ENCODE measurements at regions not wholly inside any gene's neighbourhood (a gene's known extent, or its start where the extent isn't known, plus 50 kb on each side); places are given as distances from the start of the nearest gene placed in this dataset.

DNA sequence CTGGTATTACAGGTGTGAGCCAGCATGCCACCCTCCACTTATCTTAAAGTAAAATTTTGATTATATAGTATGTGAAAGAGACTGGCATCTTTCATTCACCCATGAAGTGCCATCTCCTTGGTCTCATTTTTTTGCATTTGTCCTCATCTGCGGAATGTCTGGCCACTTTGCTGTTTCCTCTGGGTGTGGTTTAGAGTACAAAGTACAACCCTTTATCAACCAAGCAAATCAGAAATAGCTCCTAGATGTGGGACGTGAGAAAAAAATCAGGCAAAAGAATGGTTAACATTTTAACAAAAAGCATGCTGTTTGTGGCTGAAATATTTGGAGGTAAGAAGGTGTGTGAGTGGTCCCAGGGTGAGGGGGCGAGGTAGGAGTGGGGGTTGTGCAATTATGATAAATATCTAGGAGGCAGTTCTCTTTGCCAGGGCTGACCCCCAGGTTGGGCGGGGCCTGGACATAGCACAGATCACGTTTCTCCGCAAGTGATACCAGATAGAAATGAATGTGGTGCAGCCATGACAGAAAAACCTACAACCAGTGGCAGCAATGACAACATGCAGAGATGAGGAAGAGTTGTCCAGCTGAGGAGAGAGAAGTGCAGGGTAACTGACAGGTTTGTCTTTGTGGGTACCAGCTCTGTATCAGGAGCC lies 115.8 kb upstream of the SERTAD2 start:
- peaks cover 32% of the 10 kb centered on the region for H3K4me1 Mint-ChIP-seq
- DNase-seq (no peak), ATAC-seq (no peak)
- H3K36me3 Mint-ChIP-seq (ENCODE audit: low read depth), result no peaks in the 10 kb centered on the region
- no peak overlapping the region for H3K27ac Mint-ChIP-seq
- H3K9me3 Mint-ChIP-seq, result no peaks in the 10 kb centered on the region
- no peak overlapping the region for H3K4me3 Mint-ChIP-seq
- H3K27me3 Mint-ChIP-seq, result no peaks in the 10 kb centered on the region

DNA sequence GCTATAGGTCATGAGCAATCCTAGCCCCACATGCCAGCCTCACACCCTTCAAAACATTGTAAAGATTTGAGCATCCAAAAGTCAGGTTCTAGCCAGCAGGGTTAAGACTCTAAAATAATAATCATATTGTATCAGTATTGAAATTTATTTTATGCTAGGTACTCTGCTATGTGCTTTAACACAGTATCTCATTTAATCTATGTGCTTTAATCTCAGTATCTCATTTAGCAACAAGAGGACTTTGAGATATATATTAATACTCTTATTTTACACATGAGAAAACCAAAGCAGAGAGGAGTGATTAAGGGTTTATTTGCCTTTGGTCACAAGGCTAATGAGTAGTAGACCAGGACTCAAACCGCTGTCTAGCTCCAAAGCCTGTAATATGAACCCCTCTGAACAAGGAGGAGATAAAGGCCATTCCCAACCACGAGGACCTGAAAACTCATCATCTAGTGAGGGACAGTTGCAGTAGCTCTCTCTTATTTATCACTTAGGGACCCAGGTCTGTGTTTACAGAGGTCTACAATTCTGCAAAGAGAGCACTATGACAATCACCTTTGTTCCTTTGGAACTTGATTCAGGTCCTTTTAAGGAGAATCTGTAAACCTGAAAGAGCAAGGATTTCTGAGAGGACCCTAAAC lies 116.5 kb upstream of the SERTAD2 start:
- no peaks in the 10 kb centered on the region for H3K36me3 Mint-ChIP-seq (ENCODE audit: low read depth)
- DNase-seq, result no peak

DNA sequence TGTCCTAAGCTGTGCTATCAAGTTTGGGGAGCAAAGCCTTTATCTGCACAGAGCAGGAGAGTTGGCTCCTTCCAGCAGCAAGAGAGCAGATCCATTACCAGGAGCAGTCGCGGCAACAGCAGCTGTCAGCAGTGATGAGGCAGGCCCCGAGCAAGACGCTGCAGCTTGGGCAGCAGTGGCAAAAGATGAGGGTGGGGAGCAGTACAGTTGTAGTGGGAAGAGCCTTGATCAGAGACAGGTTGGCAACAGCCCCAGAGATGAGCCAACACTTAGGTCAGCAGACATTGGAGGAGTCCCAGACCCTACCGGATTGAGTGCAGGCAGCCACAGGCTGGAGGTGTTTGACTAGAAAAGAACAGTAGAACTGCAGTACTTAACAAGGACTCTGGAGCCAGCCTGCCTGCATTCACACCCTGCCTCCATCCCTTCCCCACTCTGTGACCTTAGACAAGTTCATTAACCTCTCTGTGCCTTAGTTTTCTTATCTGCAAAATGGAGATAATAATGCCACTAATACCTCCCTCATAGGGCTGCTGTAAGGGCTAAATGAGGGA lies 117.1 kb upstream of the SERTAD2 start:
- Mint-ChIP-seq H3K4me3 (no peak overlapping the region), H3K27me3 (no peaks in the 10 kb centered on the region), H3K27ac (no peak overlapping the region), H3K36me3 (ENCODE audit: low read depth) (no peaks in the 10 kb centered on the region), H3K4me1 (peaks cover 27% of the 10 kb centered on the region), H3K9me3 (no peaks in the 10 kb centered on the region)
- ATAC-seq (no peak), DNase-seq (no peak)

More for the DNA sequence above, 116.5 kb upstream of the SERTAD2 start:
- no peak for ATAC-seq
- Mint-ChIP-seq H3K4me1 (peaks cover 30% of the 10 kb centered on the region), H3K4me3 (no peak overlapping the region), H3K27me3 (no peaks in the 10 kb centered on the region), H3K9me3 (no peaks in the 10 kb centered on the region), H3K27ac (no peak overlapping the region)

DNA sequence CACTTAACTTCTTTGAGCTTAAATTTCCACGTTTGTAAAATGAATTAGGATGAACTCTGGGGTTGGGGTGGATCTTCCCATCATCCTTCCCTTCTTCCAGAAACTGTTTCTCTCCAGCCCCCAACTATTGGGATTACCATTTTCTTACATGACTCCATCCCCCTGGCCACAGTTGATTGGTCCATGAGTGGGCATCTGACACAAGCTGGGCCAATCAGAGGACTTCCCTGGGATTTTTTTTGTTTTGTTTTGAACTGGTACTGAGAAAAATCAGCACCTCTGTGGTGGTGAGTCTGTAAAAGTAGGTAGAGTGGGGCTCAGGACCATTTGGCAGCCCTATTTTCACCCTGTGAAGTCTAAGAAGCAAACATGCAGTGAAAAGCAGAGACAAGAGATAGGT lies 118.0 kb upstream of the SERTAD2 start:
- DNase-seq, result no peak
- no peaks in the 10 kb centered on the region for H3K36me3 Mint-ChIP-seq (ENCODE audit: low read depth)
- no peak overlapping the region for H3K27ac Mint-ChIP-seq
- H3K4me1 Mint-ChIP-seq, result peaks cover 22% of the 10 kb centered on the region
- no peak overlapping the region for H3K4me3 Mint-ChIP-seq
- H3K27me3 Mint-ChIP-seq, result no peaks in the 10 kb centered on the region
- no peaks in the 10 kb centered on the region for H3K9me3 Mint-ChIP-seq
- no peak for ATAC-seq

DNA sequence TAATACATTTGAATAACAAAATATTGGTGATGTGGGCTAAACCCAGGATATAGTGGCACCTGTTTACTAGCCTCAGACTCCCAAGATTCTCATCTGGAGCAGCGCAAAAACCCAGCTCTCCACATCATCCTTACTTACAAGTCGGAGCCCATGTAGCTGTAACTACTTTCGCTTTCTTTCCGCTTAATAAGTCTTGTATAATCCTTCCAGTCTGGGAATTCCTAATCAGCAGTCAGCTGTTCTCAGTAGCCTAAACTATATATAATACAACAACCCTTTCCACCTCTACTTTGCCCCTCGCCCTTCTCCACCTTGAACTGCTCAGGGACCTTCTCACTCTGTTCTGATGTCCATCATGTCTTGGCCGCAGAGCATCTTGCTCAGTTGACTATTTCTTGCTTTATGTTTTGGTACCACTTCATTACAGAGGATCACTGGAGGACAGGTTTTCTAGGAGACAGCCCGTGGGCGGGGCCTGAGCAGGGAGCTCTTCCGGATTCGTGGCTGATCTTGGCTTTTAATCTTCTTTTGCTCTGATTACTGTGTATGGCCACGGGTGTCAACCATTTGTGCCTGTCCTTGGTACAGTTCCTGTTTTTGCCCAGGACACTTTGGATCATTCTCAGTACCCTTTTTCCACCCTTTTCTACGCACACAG lies 119.9 kb upstream of the SERTAD2 start:
- Mint-ChIP-seq H3K9me3 (no peaks in the 10 kb centered on the region), H3K4me1 (peaks cover 8% of the 10 kb centered on the region), H3K27ac (no peak overlapping the region), H3K27me3 (no peaks in the 10 kb centered on the region), H3K4me3 (no peak overlapping the region), H3K36me3 (ENCODE audit: low read depth) (no peaks in the 10 kb centered on the region)
- DNase-seq, result no peak
- ATAC-seq, result no peak

DNA sequence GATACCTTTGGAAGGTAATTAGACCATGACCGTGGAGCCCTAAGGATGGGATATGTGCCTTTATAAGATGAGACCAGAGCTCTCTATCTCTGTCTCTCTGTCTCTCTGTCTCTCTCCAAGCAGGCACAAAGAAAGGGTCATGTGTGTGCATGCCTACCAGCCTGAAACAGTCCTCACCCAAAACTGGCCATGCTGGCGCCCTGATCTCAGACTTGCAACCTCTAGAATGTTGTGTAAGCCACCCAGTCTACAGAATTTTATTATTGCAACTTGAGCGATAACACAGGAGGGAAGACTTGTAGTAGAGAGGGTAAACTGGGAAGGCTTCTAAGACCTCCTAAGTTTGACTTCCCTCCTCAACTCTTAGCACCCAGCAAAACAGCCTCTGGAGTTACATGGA lies 124.1 kb upstream of the SERTAD2 start:
- Mint-ChIP-seq H3K27me3 (no peaks in the 10 kb centered on the region), H3K4me1 (peaks cover 1% of the 10 kb centered on the region)

DNA sequence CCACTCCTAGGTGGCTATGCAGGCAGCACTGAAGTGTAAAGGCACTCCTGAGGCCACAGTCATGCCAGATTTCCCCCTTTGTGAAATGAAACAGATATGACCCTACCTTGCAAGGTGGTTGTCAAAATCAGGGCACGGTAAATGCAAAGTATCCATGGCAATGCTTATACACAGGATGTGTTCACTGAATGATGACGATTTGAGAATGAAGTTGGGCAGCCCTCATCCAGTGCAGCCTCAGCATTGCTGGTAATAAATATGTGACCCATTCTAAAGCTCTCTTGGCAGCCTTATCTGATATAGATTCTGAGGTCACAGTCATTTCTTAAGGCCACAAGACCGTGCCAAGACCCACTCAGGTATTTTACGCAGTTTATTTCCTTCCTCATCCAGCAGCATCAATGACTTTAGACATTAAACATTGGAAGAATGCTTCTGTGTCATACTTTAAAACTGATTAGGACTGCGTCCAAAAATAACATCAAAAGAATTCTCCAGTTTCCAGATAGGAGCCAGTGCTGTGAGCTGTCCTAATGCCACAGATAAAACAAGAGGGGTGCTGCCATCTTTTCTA lies 125.5 kb upstream of the SERTAD2 start:
- Mint-ChIP-seq H3K27me3 (no peaks in the 10 kb centered on the region), H3K27ac (no peak overlapping the region), H3K4me1 (peaks cover 1% of the 10 kb centered on the region), H3K36me3 (ENCODE audit: low read depth) (no peaks in the 10 kb centered on the region), H3K9me3 (no peaks in the 10 kb centered on the region), H3K4me3 (no peak overlapping the region)
- no peak for DNase-seq
- ATAC-seq, result no peak

More for the DNA sequence above, 124.1 kb upstream of the SERTAD2 start:
- no peaks in the 10 kb centered on the region for H3K36me3 Mint-ChIP-seq (ENCODE audit: low read depth)
- no peaks in the 10 kb centered on the region for H3K9me3 Mint-ChIP-seq
- no peak overlapping the region for H3K27ac Mint-ChIP-seq
- DNase-seq (no peak), ATAC-seq (no peak)
- H3K4me3 Mint-ChIP-seq, result no peak overlapping the region

DNA sequence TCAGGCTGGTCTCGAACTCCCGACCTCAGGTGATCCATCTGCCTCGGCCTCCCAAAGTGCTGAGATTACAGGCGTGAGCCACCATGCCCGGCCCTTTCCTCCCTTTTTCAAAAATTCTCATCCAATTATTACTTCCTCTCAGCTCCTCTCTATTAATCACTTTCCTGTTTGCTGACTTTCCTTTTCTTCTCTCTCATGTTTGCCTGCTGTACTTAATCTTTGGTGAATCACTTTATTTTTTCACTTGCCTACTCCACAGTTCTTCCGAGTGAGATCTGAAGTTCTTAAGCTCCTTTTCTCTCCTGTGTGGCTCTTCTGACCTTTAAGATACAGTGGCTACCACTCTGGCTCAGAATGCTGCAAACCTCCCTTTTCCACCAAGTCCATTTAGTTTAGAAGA lies 126.3 kb upstream of the SERTAD2 start:
- Mint-ChIP-seq H3K9me3 (no peaks in the 10 kb centered on the region), H3K36me3 (ENCODE audit: low read depth) (no peaks in the 10 kb centered on the region), H3K4me3 (no peak overlapping the region), H3K4me1 (peaks cover 1% of the 10 kb centered on the region), H3K27ac (no peak overlapping the region), H3K27me3 (no peaks in the 10 kb centered on the region)
- ATAC-seq, result no peak
- DNase-seq, result no peak

DNA sequence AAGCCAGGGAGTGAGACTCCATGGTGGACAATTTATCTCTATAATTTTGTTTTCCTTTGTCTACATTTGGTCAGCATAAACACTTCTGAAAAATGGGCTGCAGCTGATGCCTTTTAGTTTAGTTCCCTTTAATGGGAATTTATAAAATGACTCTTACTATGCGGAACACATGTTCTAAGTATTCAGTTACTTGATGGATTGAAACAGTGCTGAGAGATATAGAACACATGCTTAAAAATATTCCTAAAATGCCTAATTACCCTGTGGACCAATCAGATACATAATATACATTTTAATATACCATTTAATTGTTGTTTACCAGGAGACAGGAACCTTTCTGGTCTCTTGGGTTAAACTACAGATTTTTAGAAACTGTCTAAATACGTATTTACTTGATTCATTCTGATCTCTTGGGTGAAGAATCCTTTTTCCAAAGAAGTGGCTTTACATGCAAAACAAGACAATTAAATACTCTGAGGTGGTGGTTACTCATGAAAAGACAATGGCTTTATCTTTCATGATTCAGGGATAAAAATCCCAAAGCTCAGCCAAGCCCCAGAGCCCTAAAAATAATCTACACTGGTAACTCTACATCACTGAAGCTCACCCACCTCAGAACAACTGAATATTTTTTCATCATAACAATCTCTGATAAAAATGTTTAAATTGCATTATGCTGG lies 128.1 kb upstream of the SERTAD2 start:
- Mint-ChIP-seq H3K36me3 (ENCODE audit: low read depth) (no peaks in the 10 kb centered on the region), H3K4me1 (peaks cover 1% of the 10 kb centered on the region), H3K27ac (no peak overlapping the region), H3K9me3 (no peaks in the 10 kb centered on the region), H3K4me3 (no peak overlapping the region), H3K27me3 (no peaks in the 10 kb centered on the region)
- DNase-seq, result no peak
- no peak for ATAC-seq

DNA sequence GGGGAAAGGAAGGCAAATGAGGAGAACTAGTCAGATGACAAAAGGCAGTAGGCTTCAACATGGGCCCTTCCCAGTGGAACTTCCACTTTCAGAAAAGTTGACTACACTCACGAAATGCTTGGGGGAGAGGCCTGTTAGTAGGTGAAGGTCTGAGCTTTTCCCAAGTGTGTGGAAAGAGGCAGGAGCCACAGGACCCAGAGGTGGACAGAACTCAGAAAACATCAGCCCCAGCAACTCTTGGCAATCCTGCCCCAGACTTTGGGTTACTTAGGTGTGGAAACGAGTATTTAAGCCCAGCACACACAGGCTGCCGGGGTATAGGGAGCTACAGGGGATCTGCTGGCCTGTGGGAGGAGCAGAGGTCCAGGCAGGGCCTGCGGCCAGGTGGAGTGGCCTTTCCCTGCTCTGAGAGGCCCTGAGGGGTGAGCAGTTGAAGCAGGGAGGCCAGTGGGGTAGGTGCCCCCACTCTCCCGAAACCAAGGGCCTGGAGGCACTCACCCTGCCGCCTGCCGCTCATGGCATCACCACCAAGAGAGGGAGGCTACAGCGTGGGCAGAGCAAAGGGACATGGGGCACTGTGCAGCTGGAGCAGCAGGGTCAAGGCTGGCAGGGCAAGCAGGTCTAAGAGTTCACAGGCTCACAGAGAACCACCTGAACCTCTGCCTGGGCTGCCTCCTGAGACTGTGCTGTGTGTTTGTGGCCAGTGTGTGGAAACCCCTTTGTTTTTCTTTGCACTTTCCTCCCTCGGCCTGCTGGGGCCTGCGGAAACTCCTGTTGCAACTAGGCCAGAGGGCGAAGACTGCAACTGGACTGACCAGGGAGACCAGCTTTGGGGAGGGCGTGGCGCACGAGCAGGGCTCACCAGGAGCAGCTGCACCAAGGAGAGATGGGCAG lies 130.7 kb upstream of the SERTAD2 start:
- DNase-seq (no peak), ATAC-seq (no peak)
- H3K27ac Mint-ChIP-seq, result no peak overlapping the region
- no peaks in the 10 kb centered on the region for H3K9me3 Mint-ChIP-seq
- H3K36me3 Mint-ChIP-seq (ENCODE audit: low read depth), result no peaks in the 10 kb centered on the region
- no peak overlapping the region for H3K4me3 Mint-ChIP-seq
- H3K27me3 Mint-ChIP-seq, result no peaks in the 10 kb centered on the region
- H3K4me1 Mint-ChIP-seq, result peaks cover under 1% of the 10 kb centered on the region

DNA sequence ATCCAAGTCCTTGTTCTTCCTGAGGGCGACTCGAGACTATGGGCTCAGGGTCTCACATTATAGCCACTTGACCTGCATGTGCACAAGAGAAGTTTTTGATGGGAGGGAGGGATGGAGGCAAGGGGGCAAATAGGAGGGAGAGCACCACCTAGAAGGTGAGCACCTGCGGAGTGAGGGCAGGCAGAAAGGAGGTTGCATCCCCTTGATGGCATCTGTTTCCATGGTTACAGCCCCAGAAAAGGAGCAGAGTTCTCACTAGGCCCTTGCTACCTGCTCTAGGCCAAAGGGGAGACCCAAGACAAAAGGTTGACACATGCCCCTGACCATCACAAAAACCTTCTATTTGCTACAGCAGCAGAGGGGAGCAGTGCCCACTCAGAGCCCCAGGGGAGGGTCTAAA lies 131.5 kb upstream of the SERTAD2 start:
- DNase-seq (no peak), ATAC-seq (no peak)
- H3K27me3 Mint-ChIP-seq, result no peaks in the 10 kb centered on the region
- H3K36me3 Mint-ChIP-seq (ENCODE audit: low read depth), result no peaks in the 10 kb centered on the region
- H3K4me3 Mint-ChIP-seq, result no peak overlapping the region
- H3K27ac Mint-ChIP-seq, result no peak overlapping the region
- no peaks in the 10 kb centered on the region for H3K9me3 Mint-ChIP-seq
- H3K4me1 Mint-ChIP-seq, result no peaks in the 10 kb centered on the region

DNA sequence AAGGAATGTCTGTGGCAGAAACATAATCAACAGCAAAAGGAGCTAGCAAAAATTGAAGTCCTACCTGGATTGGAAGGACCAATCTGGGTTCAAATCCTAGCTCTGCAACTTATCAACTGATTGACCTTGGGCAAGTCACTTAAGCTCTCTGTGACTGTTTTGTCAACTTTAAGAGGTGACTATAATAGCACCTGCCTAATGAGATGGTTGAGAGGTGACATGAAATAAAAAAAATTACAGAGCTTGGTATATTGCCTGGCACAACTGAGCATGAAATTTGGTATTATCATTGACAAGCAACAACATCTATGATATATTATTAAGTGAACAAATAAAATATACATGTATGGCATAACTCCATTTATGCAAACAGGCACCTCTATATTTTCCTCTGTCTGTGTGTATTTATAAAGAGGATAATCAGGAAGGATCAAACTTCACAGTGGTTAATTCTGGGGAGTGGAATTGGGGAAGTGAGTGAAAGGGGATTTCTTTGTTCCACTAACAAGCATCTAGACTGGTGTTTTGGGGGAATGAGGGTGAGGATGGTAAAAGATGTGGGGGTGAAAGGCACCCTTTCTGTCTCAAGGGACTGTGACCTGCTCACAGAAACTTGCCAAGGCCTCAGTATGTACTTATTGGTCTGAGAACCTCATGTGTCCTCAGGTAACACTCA lies 132.8 kb upstream of the SERTAD2 start:
- H3K9me3 Mint-ChIP-seq, result no peaks in the 10 kb centered on the region
- H3K36me3 Mint-ChIP-seq (ENCODE audit: low read depth), result no peaks in the 10 kb centered on the region
- no peaks in the 10 kb centered on the region for H3K27me3 Mint-ChIP-seq
- ATAC-seq (no peak), DNase-seq (no peak)
- no peaks in the 10 kb centered on the region for H3K4me1 Mint-ChIP-seq
- no peak overlapping the region for H3K27ac Mint-ChIP-seq
- no peak overlapping the region for H3K4me3 Mint-ChIP-seq

DNA sequence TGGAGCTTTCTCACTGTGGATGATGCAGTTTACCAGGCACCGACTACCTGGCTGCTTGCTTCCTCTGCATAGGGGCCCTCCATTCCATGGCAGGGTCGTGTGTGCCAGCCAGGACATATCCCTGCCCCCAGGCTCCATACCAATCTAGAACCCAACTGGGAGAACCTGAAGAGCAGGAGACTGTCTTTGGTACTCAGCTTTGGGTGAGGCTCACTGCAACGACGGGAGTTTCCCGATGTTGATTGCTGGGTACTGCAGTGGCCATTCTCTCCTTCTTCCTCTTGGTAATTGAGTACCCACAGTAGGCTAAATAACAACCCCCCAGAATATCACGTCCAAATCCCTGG lies 133.3 kb upstream of the SERTAD2 start:
- H3K36me3 Mint-ChIP-seq (ENCODE audit: low read depth), result no peaks in the 10 kb centered on the region
- ATAC-seq (no peak), DNase-seq (no peak)
- H3K9me3 Mint-ChIP-seq, result no peaks in the 10 kb centered on the region
- H3K27me3 Mint-ChIP-seq, result no peaks in the 10 kb centered on the region
- H3K27ac Mint-ChIP-seq, result no peak overlapping the region
- no peaks in the 10 kb centered on the region for H3K4me1 Mint-ChIP-seq
- H3K4me3 Mint-ChIP-seq, result no peak overlapping the region

Data from activated naive CD8-positive, alpha-beta T cell treated with anti-CD3 and anti-CD28 coated beads, Interleukin-2, amount 50 U/mL, for 24 hours (primary cell).